NOMO-1 (cell line): ENCODE measurements at regions not wholly inside any gene's neighbourhood (a gene's known extent, or its start where the extent isn't known, plus 50 kb on each side); places are given as distances from the start of the nearest gene placed in this dataset.

ENCODE experiments used
- DNase-seq, 2 experiments: peaks; one replicate each; lab custom pipeline; 2025; ENCODE audit not compliant: unreplicated experiment in 2 of 2; lab: John Stamatoyannopoulos, UW

DNA sequence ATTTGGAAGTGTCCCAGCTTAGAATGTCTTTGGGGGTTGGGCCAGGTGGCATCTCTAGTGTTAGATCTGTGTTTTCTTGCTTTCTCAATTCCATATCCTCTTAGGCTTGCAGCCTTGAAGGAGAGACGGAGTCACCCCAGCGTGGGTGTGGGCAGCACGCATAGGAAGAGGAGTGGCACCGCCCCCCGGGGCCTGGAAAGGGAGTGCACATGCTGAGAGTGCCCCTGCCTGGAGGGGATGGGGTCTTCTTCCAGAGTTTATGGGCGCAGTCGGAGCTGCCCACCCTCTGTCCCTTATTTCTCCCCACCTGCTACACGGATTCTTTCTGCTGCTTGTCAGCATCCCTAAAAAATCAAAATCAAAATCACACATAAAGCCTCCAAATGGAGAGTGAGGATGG, 309.7 kb downstream of the QKI start:
- no peak for DNase-seq

- no peak for DNase-seq
Observed at GRCh38 chr6:163723759-163724158, 309.2 kb downstream of the QKI start.

- DNase-seq = no peak
Observed at GRCh38 chr6:163721922-163722692, 307.6 kb downstream of the QKI start.

DNA sequence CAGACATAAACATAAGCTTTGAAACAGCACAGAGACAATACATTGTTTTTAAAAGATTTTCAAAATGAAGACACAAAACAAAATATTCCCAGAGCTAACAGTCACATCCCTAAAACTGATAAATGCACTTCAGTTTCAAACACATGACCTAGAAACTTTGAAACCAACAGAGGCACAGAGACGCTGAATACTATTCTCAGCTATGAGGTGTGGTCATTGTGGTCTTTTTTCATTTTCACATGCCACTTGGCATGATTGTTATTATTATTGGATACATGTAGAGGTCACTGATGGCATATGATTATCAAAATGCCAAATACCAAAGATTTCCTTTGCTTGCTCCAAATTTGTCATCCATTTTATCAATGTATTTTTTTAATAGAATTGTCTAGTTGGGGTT, 306.9 kb downstream of the QKI start:
- DNase-seq = no peak

DNA sequence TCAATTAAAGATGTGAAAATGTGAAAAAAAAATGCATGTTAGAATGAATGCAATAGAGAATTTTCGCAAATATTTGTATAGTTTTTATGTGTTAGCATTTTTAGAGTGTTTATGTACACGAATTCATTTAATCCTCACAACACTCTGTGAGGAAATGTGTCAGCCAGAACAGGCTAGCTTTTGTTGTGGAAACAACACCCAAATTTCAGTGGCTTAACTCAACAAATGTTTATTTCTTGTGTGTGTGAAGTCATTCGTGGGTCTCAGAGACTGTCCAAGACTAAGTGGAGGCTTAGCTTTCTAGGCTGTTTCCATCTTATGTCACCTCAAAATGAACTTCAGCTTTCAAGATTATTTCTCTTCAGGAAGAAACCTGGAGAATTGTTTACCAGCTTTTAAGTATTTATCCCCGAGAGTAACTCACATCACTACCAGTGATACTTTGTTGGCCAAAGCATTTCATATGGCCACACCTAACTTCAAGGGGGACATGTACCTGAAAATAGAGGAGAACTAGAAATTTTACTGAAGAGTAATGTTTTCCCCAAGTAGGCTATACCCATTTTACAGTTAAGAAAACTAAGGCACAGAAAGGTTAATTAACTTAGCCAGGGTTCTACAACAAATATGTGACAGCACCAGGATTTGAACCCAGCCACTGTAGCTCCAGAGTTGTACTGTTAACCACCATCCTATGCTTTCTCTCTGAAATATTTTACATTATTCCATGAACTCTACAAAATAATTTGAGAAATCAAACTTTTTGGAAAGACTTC, 306.1 kb downstream of the QKI start:
- no peak for DNase-seq

DNA sequence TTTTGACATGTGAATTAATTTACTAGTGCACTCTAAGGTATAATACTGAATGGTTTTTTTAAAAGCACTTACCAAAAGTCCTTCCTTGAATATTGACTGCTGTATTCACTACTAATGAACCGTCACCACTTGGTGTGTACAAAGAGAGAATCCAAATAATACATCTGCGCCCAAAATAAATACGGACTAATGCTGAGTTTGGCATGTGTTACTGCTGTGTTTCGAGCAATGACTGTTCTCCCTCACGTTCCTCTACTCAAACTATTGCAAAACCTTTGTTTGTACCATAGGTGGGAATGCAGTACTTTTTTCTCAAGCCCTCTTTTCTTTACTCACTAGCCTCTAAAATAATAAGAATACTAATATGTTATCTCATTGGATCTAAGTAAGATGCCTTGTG, 305.5 kb downstream of the QKI start:
- no peak for DNase-seq

- no peak for DNase-seq
Observed at GRCh38 chr6:163719028-163719742, 304.7 kb downstream of the QKI start.

DNA sequence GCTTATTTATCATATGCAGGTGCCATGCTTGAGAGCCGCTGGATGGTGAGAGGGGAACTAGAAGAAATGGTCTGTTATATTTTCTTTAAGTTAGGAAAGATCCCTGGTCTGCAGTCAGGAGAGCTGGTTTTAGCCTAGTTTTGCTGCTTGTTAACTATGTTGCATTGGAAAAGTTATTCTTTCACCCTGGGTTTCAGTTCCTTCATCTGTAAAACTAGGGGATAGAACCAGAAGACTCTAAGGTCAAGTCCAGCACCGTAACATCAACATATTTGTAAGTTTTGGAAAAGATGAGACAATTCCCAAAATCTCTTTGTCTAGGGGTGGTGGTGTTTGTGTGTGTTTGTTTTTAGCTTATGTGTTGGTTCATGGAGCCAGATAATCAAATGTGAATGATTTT, 304.0 kb downstream of the QKI start:
- DNase-seq = no peak

DNA sequence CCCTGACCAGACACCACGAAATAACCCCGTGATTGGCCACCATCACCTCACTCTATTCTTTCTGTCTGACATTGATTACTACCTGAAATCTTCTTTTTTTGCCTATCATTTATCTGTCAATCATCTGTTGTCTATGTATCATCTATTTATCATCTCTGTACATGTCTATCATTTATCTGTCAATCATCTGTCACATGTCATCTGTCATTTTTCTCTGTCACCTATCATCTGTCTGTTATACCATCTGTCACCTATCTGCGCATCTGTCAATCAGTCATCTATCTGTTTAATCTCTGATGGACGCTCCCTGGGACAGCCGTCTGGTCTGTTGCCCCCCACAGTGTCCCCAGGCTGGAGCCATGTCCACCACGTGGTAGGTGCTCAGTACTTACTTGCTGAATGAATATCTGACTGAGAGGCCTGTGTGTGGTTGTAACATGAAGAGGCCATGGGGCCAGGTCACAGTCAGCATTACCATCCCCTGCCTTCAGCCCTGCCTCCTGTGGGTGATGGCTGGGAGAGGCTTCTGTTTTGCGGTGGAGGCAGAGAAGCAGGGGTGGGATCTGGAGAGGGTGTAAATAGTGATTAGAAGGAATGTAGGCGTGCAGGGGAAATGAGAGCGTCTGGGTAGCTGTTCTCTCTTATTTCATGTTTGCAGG, 302.7 kb downstream of the QKI start:
- no peak for DNase-seq

DNA sequence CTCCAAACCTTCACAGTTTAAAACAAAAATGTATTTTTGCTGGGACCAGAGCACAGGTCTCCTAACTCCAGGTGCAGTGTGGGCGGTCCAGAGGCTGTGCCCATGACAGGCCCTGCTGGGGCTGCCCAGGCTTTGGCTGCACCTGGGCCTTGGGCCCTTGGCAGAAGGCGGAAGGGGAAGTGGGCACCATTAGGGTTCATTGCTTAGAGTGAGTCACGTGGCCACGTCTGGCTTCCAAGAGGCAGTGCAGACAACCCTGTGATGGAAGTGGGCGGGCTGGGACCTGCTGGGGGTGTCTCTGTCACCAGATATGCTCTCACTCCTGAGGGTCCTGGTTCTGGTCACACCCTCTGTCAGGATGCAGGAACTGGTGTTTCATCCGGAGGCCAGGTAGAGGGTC, 302.2 kb downstream of the QKI start:
- DNase-seq = no peak

DNA sequence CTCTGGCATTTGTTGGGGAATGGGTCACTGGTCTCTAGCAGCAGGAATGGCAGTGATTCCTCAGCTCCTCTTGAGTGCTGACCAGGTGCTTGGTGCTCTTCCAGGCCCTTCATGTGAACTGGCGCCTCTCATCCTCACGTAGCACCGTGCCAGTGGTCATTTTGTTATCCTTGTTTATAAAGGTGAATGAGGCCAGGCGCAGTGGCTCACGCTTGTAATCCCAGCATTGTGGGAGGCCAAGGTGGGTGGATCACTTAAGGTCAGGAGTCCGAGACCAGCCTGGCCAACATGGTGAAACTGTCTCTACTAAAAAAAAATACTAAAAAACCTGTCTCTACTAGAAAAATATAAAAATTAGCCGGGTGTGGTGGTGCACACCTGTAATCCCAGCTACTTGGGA, 301.3 kb downstream of the QKI start:
- no peak for DNase-seq

- DNase-seq = no peak
Observed at GRCh38 chr6:163714179-163714578, 299.7 kb downstream of the QKI start.

- peak in 1 of 2 experiments; percentile 34 for DNase-seq
Observed at GRCh38 chr6:163712981-163713380, 298.5 kb downstream of the QKI start.

DNA sequence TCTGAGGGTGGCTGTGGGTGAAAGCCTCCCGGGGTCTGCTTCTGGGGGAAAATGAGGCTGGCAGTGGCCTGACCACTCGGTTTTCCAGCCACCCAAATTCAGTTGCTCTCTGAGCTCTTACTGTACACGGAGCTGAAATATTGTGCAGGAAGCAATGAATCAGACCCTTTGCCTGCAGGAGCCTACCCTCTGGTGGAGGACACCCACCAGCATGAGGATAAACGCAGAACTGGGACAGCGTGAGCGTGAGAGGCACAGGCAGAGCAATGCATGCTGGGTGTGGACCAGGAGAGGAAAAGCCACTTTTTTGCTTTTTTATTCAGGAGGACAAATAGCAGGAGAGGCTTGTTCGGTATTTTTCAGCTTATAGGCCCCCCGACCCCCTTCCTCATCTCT, 298.0 kb downstream of the QKI start:
- peak; percentile 32 to 53 for DNase-seq

DNA sequence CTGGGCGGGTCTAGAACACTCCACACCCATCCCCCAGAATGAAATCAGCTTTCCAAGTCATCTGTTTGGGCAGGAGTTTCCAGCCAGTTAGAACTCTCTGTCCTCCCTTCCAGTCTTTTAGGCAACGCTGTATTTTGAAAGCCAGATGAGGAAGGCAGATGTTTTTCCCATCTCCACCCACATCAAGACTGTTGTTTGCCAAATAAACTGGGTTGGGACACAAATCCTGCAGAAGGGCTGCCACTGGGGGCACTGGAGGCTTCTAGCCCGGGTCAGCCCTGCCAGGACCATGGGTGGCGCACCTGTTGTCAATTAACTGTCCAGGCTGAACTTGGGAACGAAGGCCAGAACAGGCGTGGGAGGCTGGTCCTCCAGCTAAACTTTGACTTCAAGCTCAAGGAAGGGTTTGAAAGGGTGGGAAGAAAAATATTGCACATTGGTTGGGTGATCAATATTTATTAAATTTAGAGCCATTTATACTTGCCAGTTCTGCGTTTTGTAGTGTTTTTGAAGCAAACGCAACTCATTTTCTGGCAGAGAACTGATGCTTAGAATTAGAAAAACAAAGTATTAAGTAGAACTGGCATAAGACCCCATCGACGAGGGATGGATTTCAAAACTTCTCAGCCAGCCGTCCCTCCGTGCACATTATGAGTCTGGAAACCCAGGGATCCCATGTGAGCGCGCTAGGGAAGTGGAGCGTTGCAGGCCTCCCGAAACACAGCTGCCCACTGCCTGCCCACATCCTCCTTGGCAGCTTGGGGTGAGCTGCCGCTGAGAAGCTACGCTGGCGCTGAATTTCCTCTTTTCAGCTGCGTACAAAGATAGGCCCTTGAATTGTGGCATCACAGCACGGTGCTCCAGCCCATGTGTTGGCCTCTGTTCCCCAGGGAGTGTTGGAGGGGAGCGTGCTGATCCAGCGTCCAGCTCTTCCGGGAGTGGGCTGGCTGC, 297.4 kb downstream of the QKI start:
- peak; percentile 84 to 90 for DNase-seq

- DNase-seq = peak in 1 of 2 experiments; percentile 34
Observed at GRCh38 chr6:163710532-163711470, 296.3 kb downstream of the QKI start.

DNA sequence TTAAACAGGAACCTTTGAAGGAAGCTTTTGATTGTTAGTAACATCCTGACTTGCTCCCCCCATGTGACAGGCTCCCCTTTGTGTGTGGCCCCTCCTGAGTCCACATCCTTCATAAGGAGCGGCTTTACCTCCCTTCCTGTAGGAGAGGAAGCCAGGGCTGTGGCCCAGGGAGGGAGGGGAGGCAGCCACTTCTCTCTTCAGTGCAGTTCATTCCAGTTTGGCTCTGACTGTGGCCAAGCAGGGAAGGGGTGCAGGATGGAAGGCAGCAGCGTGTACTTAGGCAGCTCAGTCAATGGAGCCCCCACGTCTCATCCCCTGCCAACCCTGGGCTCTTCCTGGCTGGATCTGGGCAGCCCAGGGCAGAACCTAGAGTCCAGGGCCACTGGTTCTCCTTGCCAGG, 295.2 kb downstream of the QKI start:
- DNase-seq = no peak

DNA sequence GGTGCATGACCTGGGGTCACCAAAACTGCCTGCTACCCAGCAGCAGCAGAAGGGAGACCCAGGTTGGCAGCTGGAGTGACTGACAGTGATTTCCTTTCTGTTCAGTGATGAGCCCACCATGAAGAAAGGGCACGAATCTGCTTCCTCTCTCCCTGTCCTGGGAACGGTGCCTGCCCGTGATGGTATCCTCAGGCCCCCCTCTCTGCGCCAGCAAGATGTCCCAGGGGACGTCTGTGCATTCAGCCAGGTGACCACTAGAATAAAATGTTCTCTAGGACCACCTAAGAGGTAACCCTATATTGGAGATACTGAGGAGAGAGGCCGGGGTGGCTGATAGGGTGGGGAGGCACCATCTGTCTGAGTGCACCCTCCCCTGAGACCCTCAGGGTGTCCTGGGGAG, 294.7 kb downstream of the QKI start:
- DNase-seq = no peak

- DNase-seq = no peak
Observed at GRCh38 chr6:163708466-163708865, 293.9 kb downstream of the QKI start.
